NCI-H524 treated with DMSO at 0.1 percent for 48 hours (cell line): ENCODE measurements at regions not wholly inside any gene's neighbourhood (a gene's known extent, or its start where the extent isn't known, plus 50 kb on each side); places are given as distances from the start of the nearest gene placed in this dataset.

Experiments used
- DNase-seq: peaks from one replicate; lab custom pipeline; 2025; lab: John Stamatoyannopoulos, UW

GRCh38 chr13:67803118-67803517, 573.0 kb upstream of the PCDH9 start:
- no peak for DNase-seq

- no peak for DNase-seq
Observed at GRCh38 chr13:67792151-67792676, 562.1 kb upstream of the PCDH9 start.

- no peak for DNase-seq
Observed at GRCh38 chr13:67791047-67791446, 560.9 kb upstream of the PCDH9 start.

- DNase-seq = no peak
Observed at GRCh38 chr13:67776151-67776550, 546.0 kb upstream of the PCDH9 start.

GRCh38 chr13:67775359-67775758, 545.2 kb upstream of the PCDH9 start:
- DNase-seq = no peak

- DNase-seq = no peak
Observed at GRCh38 chr13:67772807-67773453, 542.8 kb upstream of the PCDH9 start.

GRCh38 chr13:67771106-67771505, 541.0 kb upstream of the PCDH9 start:
- DNase-seq = no peak

- DNase-seq = no peak
Observed at GRCh38 chr13:67769987-67770341, 539.8 kb upstream of the PCDH9 start.

GRCh38 chr13:67769063-67769986, 539.2 kb upstream of the PCDH9 start:
- DNase-seq = no peak

- no peak for DNase-seq
Observed at GRCh38 chr13:67763984-67764383, 533.8 kb upstream of the PCDH9 start.

- no peak for DNase-seq
Observed at GRCh38 chr13:67763384-67763783, 533.2 kb upstream of the PCDH9 start.

GRCh38 chr13:67758975-67759374, 528.8 kb upstream of the PCDH9 start:
- DNase-seq = no peak

GRCh38 chr13:67754012-67754411, 523.9 kb upstream of the PCDH9 start:
- DNase-seq = no peak

GRCh38 chr13:67752759-67753158, 522.6 kb upstream of the PCDH9 start:
- no peak for DNase-seq

GRCh38 chr13:67742478-67742877, 512.3 kb upstream of the PCDH9 start:
- no peak for DNase-seq

- no peak for DNase-seq
Observed at GRCh38 chr13:67740871-67741535, 510.9 kb upstream of the PCDH9 start.

GRCh38 chr13:67736646-67737420, 506.7 kb upstream of the PCDH9 start:
- DNase-seq = no peak

- no peak for DNase-seq
Observed at GRCh38 chr13:67735651-67736050, 505.5 kb upstream of the PCDH9 start.

- DNase-seq = no peak
Observed at GRCh38 chr13:67726979-67727378, 496.8 kb upstream of the PCDH9 start.

GRCh38 chr13:67725999-67726398, 495.9 kb upstream of the PCDH9 start:
- DNase-seq = no peak

GRCh38 chr13:67713571-67713970, 483.4 kb upstream of the PCDH9 start:
- DNase-seq = no peak

- DNase-seq = no peak
Observed at GRCh38 chr13:67696775-67697174, 466.6 kb upstream of the PCDH9 start.
